HG03097 (cell line): ENCODE measurements at regions not wholly inside any gene's neighbourhood (a gene's known extent, or its start where the extent isn't known, plus 50 kb on each side); places are given as distances from the start of the nearest gene placed in this dataset.

Source experiments
- ATAC-seq: cut with Tn5 transposase; IDR thresholded peaks from one replicate; pipeline ENCODE4 v1.9.1; 2021; ENCODE audit not compliant: unreplicated experiment, low FRiP score

DNA sequence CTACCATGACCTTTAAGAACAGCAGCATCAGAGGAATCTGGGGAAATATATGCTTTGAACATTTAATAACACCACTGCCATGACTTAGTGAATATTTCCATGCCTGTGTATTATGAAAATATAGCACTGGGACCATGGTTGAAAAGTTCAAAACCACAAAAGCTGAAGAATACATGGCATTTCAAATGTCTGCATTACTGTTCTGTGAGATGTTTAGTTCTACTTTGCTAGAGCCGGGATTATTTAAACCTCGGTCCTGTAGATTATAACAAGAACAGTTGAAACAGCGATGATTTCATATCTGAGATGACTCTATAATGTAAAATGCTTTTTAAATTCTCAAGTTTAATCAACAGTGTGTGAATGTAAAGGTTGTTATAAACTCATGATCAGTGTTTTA lies 126.7 kb upstream of the AGA start:
- ATAC-seq, result no peak

DNA sequence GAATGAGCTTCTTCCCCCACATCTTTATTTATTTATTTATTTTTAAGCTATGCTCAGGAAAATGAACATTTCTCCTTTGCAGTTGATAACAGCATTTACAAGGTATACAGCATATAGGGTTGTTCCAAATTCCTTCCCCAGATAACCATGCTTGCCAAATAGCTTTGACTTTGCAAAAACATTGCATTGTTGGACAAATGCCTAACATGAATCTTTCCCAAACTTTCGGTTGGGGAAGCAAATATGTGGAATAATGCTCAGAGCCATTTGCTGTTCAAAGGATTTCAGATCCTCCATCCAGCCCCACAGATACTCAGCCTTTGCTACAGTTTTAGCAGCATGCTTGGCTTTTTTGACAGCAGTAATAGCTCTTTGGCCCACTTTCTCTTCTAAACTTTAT lies 127.2 kb upstream of the AGA start:
- no peak for ATAC-seq

DNA sequence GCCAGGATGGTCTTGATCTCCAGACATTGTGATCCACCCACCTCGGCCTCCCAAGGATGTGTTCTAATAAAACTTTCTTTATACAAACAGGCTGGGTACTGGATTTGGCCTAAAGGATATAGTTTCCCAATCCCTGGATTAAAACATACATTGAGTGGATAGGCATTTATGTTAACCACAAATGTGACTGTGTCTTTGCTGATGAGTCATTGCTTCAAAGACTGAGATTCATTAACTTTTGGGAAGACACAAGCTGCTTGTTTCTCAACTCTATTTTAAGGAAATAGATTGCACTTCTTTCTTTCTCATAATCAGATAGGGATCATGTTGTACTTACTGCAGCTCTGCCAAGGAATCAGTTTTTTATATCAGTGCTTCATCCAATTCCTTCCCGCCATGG lies 131.3 kb upstream of the AGA start:
- no peak for ATAC-seq

- ATAC-seq, result no peak
Measured at GRCh38 chr4:177574446-177574845, 132.2 kb upstream of the AGA start.

- ATAC-seq, result no peak
Measured at GRCh38 chr4:177579649-177580048, 137.4 kb upstream of the AGA start.

- no peak for ATAC-seq
Measured at GRCh38 chr4:177582992-177583391, 140.8 kb upstream of the AGA start.

- no peak for ATAC-seq
Measured at GRCh38 chr4:177587989-177588388, 145.8 kb upstream of the AGA start.

GRCh38 chr4:177595386-177595785 lies 153.1 kb upstream of the AGA start:
- no peak for ATAC-seq

GRCh38 chr4:177596035-177596434 lies 153.8 kb upstream of the AGA start:
- ATAC-seq, result no peak

GRCh38 chr4:177596991-177597390 lies 154.8 kb upstream of the AGA start:
- no peak for ATAC-seq

DNA sequence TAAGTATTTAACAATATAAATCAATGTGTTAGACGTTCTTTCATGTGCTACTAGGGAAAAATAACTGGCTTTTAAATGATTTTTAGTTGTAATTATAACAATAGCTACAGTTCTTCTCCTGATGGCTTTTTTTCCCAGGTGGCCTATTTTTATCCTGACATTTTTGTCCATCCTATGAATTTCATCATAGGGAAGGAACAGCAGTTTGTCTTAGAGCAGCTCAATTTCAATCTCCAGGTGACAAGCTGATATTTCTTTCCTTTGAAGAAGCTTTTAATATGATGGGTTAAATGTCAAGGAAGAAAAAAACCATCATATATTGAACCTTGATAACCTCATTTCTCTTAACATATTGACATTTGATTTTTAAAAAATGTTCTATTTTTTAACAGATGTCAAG lies 163.0 kb upstream of the AGA start:
- ATAC-seq, result no peak

DNA sequence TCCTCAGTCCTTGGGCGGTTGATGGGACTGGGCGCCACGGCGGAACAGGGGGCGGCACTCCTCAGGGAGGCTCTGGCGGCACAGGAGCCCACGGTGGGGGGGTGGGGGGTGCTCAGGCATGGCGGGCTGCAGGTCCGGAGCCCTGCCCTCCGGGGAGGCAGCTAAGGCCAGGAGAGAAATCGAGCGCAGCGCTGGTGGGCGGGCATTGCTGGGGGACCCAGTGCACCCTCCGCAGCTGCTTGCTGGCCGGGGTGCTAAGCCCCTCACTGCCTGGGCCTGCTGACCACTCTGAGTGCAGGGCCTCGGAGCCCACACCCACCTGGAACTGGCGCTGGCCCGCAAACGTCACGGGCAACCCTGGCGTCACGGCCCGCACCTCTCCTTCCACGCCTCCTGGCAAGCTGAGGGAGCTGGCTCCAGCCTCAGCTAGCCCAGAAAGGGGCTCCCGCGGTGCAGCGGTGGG lies 164.9 kb upstream of the AGA start:
- no peak for ATAC-seq

- no peak for ATAC-seq
Measured at GRCh38 chr4:177611974-177612664, 169.9 kb upstream of the AGA start.

DNA sequence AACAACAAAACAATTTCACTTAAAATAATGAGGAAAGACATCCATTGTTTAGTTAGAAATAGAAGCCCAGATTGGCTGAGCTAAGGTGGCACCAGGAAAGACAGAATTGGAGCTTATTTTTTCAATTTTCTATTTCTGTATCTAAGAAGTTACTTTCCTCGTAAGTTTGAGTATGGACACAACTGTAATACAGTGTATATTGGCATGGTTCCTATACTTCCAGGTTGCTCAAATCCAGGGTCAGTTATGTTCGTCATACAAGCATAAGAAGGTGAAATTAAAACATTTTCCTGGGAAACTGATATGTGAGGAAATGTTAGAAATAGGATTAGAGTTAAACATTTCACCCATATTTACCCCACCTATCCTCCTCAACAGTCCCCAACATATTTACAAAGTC lies 170.4 kb upstream of the AGA start:
- ATAC-seq, result no peak

DNA sequence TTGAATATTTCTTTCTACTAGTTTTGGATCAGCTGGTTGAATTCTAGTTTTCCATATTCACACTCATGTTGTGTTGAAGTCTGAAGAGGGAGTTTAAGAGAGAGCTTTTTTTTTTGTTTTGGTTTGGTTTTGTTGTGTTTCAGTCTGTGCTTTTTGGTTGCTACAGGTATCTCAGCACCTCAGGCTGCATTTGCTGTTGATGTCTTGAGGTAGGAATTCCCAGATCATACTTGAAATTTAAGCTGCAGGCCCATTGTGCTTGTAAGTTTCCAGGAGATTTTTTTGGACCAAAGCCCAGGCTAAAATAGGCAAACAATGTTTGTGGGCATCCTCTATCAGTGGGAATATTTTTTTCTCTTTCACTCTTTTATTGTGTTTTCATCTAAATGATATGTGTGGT lies 190.2 kb upstream of the AGA start:
- no peak for ATAC-seq

GRCh38 chr4:177638871-177639270 lies 196.6 kb upstream of the AGA start:
- ATAC-seq, result no peak

DNA sequence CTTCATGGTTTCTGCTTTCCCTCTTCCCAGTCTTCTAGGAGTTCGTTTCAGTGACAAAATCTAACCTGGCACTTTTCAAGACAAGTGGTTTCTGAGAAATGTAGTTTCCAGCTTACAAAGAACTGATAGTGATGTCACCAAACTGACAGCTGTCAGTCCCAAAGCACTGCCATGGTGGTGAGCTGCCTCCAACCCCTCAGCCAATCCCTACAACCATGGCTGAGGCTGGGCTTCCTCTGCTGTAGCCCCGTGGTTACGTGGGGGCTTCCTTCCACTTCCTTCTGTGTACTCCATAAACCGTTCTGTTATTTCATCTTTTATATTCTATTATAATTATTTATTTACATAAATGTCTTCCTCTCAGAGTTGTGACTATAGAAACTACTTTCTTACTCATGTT lies 198.6 kb upstream of the AGA start:
- no peak for ATAC-seq

GRCh38 chr4:177660223-177660622 lies 218.0 kb upstream of the AGA start:
- no peak for ATAC-seq

- ATAC-seq, result no peak
Measured at GRCh38 chr4:177667687-177668086, 225.4 kb upstream of the AGA start.

GRCh38 chr4:177671387-177671786 lies 229.2 kb upstream of the AGA start:
- ATAC-seq, result no peak

DNA sequence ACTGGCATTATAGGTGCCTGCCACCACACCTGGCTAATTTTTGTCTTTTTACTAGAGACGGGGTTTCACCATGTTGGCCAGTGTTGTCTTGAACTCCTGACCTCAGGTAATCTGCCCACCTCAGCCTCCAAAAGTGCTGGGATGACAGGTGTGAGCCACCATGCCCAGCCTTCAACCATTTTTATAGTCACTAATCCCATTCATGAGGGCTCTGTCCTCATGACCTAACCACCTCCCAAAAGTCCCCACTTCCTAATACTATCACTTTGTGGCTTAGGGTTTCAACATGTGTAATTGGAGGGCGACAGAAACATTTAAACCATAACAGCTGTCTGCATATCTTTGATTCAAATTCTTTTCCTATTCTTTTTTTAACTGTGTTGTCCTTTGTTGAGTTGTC lies 229.6 kb upstream of the AGA start:
- ATAC-seq, result no peak

DNA sequence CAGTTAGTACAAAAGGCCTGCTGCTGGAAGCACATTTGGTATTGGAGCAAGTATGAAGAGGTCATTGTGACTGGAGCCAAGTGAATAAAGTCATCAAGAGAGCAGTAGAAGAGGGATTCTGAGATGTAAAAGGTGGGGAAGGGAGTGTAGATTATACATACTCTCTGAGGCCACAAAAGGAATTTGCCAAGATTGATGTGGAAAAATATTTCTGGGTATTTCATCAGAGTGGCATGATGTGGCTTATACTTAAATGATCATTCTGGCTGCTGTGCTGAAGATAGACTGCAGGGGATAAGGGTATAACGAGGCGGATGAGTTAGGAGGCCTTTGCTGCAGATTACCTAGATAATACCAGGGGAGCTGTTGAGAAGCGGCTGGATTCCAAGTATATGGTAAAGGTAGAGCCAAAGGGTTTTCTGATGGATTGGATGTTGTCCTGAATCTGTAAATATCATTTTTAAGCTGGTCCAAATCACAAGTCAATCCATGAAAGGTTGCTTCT lies 231.8 kb upstream of the AGA start:
- no peak for ATAC-seq

- ATAC-seq, result no peak
Measured at GRCh38 chr4:177680308-177680707, 238.1 kb upstream of the AGA start.
